Esophagus squamous epithelium (tissue), 5 donors: ENCODE measurements at regions not wholly inside any gene's neighbourhood (a gene's known extent, or its start where the extent isn't known, plus 50 kb on each side); places are given as distances from the start of the nearest gene placed in this dataset.

Experiments used
- DNase-seq: peaks from one replicate; lab custom pipeline; 2025; lab: John Stamatoyannopoulos, UW
- H3K27ac ChIP-seq, 4 donors: fragments of 200-600 bp; sonication (generic); one replicate each; pipeline ENCODE4 v1.5.1; 2016 to 2019; ENCODE audit warnings: mild to moderate bottlenecking in 1 of 4
- H3K27me3 ChIP-seq, 4 donors: fragments of 200-600 bp; sonication (generic); 1 replicate in 3 of 4; 2 replicates in 1 of 4; pipeline versions ENCODE4 v1.5.1 to v1.6.0; 2017 to 2021; ENCODE audit warnings: antibody characterized with exemption in 1 of 4
- H3K36me3 ChIP-seq, 3 donors: fragments of 200-600 bp; sonication (generic); one replicate each; pipeline ENCODE4 v1.5.1; 2016 to 2019
- H3K4me1 ChIP-seq, 3 donors: fragments of 200-600 bp; sonication (generic); one replicate each; pipeline ENCODE4 v1.5.1; 2017 to 2019
- H3K4me3 ChIP-seq, 4 donors: fragments of 200-600 bp; sonication (generic); 1 replicate in 3 of 4; 2 replicates in 1 of 4; pipeline ENCODE4 v1.5.1; 2016 to 2019; ENCODE audit warnings: mild to moderate bottlenecking in 2 of 4, moderate library complexity in 1 of 4
- H3K9me3 ChIP-seq, 3 donors: fragments of 200-600 bp; sonication (generic); one replicate each; pipeline ENCODE4 v1.5.1; 2016 to 2019
- CTCF ChIP-seq, 6 experiments: fragments of 450-650 bp in 4 of 6; fragments of 200-600 bp in 2 of 6; sonication (generic) in 2 of 6; IDR thresholded peaks; one replicate each; pipeline ENCODE4 v1.5.1; 2016 to 2019; ENCODE audit warnings: antibody characterized with exemption in 6 of 6, mild to moderate bottlenecking in 4 of 6, moderate library complexity in 4 of 6
- POLR2A ChIP-seq, 4 donors: fragments of 450-650 bp; IDR thresholded peaks; one replicate each; pipeline ENCODE4 v1.6.1; 2017; ENCODE audit warnings: antibody characterized with exemption in 4 of 4, mild to moderate bottlenecking in 4 of 4, moderate library complexity in 3 of 4
- WGBS, 2 donors: methylation state at CpG; one replicate each; pipeline ENCODE4 v1.1.5; 2018; 5-methylcytosine and 5-hydroxymethylcytosine counted together
- intact Hi-C: fragments of 100-400 bp; cut with DNase I; formaldehyde crosslinking; loops from one replicate; pipeline ENCODE4 v1.15.0; 2022
- donor health status: DM: yes; HTN: yes; CAD: no.

DNA sequence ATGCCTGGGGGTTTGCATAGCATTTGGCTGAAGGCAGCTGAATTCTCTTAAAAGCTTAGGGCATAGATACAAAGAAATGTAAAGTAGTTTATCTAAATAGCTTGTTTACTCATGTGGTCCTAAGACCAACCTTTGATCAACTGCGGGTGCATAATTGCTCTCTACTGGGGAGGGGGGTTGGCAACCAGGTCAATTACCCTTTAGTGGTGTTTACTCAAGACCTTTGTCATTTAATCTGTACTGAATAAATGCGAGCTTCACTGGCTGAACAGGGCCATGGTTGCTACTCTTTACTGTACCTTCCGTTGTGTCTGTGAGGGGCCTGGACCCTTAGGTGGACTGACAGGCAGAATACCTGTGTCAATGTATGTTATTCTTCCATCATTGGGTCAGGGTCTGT is 102.7 kb upstream of the FAM9C start:
- WGBS, 2 donors: 80 to 89% methylated on average over 2 to 3 of the region's 3 CpGs

GRCh38 chrX:13144927-13145655 is 100.7 kb upstream of the FAM9C start:
- no peaks in the 10 kb centered on the region for H3K27me3 ChIP-seq
- intact Hi-C loops: no loop called here
- no peak for DNase-seq
- TF ChIP-seq CTCF (IDR thresholded peaks at IDR 0.05) (no peak), POLR2A (IDR thresholded peaks at IDR 0.05) (no peak)
- H3K4me3 ChIP-seq: no peak overlapping the region
- no peak overlapping the region for H3K27ac ChIP-seq
- no peaks in the 10 kb centered on the region for H3K36me3 ChIP-seq
- no peaks in the 10 kb centered on the region for H3K9me3 ChIP-seq
- no peaks in the 10 kb centered on the region for H3K4me1 ChIP-seq
- 88% methylated on average over 1 of the region's 1 CpG; no CpG with 5 or more reads in 1 of the 2 donors for WGBS, 2 donors

More for the DNA sequence above, 102.7 kb upstream of the FAM9C start:
- Histone ChIP-seq H3K9me3 (no peaks in the 10 kb centered on the region), H3K4me3 (no peak overlapping the region), H3K27me3 (no peaks in the 10 kb centered on the region), H3K36me3 (no peaks in the 10 kb centered on the region), H3K27ac (no peak overlapping the region), H3K4me1 (no peaks in the 10 kb centered on the region)
- no peak for DNase-seq
- TF ChIP-seq CTCF (IDR thresholded peaks at IDR 0.05) (no peak), POLR2A (IDR thresholded peaks at IDR 0.05) (no peak)
- intact Hi-C loops: no loop called here

DNA sequence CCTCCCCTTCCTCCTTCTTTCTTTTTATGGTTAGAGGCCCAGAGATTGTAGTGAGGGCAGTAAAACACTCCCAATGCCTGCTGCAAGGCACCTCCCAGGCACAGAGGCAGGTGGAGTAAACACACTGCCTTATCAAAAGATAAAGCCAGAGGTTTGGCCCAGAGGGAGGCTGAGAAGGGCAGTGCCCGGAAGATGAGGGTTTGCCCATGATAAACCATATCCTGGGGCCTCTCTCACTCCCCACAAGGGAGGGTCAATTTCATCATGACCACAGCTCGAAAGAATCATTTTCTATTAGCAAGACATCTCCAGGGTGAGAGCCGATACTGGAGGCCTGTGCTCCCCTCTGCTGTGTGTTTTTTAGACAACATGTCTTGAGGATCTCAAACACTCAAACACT is 98.5 kb upstream of the FAM9C start:
- no peak overlapping the region for H3K4me3 ChIP-seq
- no peaks in the 10 kb centered on the region for H3K27me3 ChIP-seq
- DNase-seq: no peak
- no peak overlapping the region for H3K27ac ChIP-seq
- intact Hi-C loops: no loop called here
- 70 to 96% methylated on average over 2 to 3 of the region's 3 CpGs for WGBS, 2 donors
- no peaks in the 10 kb centered on the region for H3K36me3 ChIP-seq
- H3K9me3 ChIP-seq: no peaks in the 10 kb centered on the region
- TF ChIP-seq POLR2A (IDR thresholded peaks at IDR 0.05): no peak
- no peak for TF ChIP-seq CTCF (IDR thresholded peaks at IDR 0.05)
- H3K4me1 ChIP-seq: no peaks in the 10 kb centered on the region

DNA sequence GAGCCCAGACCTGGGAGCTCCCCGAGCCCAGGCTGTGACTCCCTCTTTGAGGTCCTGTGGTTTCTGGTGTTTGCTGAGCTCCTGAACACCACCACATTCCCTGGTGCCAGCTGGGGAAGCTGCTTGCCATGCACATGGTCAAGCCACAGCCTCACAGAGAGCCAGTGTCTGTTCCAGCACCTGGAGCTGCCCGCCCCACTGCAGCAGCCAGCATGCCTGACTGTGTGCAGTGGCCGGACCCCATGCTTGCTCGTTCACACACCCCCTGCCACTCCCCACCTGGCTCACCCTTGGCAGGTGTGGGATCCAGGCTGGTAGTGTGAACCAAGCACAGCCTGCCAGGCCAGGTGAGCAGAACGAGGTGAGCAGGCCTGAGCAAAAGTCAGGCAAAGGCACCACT is 95.6 kb upstream of the FAM9C start:
- DNase-seq: no peak
- H3K9me3 ChIP-seq: no peaks in the 10 kb centered on the region
- H3K4me3 ChIP-seq: no peak overlapping the region
- H3K27ac ChIP-seq: no peak overlapping the region
- H3K4me1 ChIP-seq: no peaks in the 10 kb centered on the region
- intact Hi-C loops: no loop called here
- TF ChIP-seq POLR2A (IDR thresholded peaks at IDR 0.05): no peak
- no peak for TF ChIP-seq CTCF (IDR thresholded peaks at IDR 0.05)
- 85 to 92% methylated on average over 2 to 4 of the region's 5 CpGs for WGBS, 2 donors
- no peaks in the 10 kb centered on the region for H3K36me3 ChIP-seq
- H3K27me3 ChIP-seq: no peaks in the 10 kb centered on the region

DNA sequence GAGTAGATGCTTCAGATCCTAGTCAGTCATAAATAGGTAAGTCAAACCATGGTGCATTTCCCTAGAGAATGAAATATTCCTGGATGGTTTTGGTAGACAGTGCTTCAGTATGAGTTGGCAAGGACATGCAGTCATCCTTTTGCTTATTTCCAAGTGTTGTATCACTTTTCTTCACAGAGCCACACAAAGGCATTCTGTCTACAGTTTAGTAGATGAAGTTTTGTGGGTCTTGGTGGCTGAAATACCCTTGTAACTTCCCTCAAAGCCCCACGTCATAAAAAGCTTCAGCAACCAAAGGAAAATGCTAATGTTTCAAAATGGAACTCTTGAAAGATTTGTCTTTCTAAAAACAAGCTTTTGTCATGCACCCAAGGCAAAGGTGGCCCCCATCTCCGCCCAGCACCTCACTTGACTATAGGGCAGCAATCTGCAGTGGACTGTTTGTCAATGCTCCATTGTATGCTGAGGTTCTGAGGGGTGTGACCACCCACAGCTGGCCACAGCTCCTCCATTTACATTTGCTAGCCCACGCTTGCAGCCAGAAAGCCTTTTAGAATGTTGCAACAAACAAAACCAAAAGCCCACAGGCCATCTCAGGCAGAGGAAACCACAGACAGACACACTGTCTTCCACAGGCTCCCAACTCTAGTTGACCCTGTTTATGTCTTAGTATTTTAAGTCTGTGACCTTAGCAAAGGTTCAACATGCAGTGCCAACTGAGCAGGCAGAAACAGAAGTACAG is 87.1 kb upstream of the FAM9C start:
- no peak overlapping the region for H3K27ac ChIP-seq
- no peaks in the 10 kb centered on the region for H3K9me3 ChIP-seq
- intact Hi-C loops: no loop called here
- WGBS, 2 donors: 23% methylated on average over 3 of the region's 3 CpGs; no CpG with 5 or more reads in 1 of the 2 donors
- no peak for TF ChIP-seq POLR2A (IDR thresholded peaks at IDR 0.05)
- TF ChIP-seq CTCF (IDR thresholded peaks at IDR 0.05): no peak
- peaks cover 0 to 7% (median 0%) of the 10 kb centered on the region in 3 donors for H3K4me1 ChIP-seq
- H3K36me3 ChIP-seq: no peaks in the 10 kb centered on the region
- no peak overlapping the region for H3K4me3 ChIP-seq
- no peaks in the 10 kb centered on the region for H3K27me3 ChIP-seq
- DNase-seq: no peak
